HepG2 (cell line): ENCODE measurements at regions not wholly inside any gene's neighbourhood (a gene's known extent, or its start where the extent isn't known, plus 50 kb on each side); places are given as distances from the start of the nearest gene placed in this dataset.

ENCODE experiments used
- ATAD3A ChIP-seq: sonication (generic); formaldehyde crosslinking; IDR thresholded peaks from 2 replicates; pipeline ENCODE4 v1.4.0; 2020; ENCODE audit warnings: missing genetic modification reagents
- BRCA1 ChIP-seq: sonication (generic); formaldehyde crosslinking; IDR thresholded peaks from 2 replicates; pipeline ENCODE4 v1.4.0; 2020; ENCODE audit warnings: missing genetic modification reagents
- DNMT1 ChIP-seq: sonication (generic); formaldehyde crosslinking; IDR thresholded peaks from 2 replicates; pipeline ENCODE4 v1.5.1; 2020; ENCODE audit warnings: mild to moderate bottlenecking, missing genetic modification reagents
- ERF ChIP-seq: IDR thresholded peaks from 2 replicates; pipeline ENCODE4 v1.6.1; 2018; ENCODE audit warnings: missing biosample characterization, missing genetic modification reagents
- GABPB1 ChIP-seq: IDR thresholded peaks from 2 replicates; pipeline ENCODE4 v1.6.1; 2016; ENCODE audit warnings: mild to moderate bottlenecking, missing genetic modification reagents, moderate library complexity, missing compliant biosample characterization
- HDAC1 ChIP-seq: sonication (generic); formaldehyde crosslinking; IDR thresholded peaks from 2 replicates; pipeline ENCODE4 v1.5.1; 2020; ENCODE audit warnings: mild to moderate bottlenecking, missing genetic modification reagents
- MXI1 ChIP-seq: IDR thresholded peaks from 3 replicates; pipeline ENCODE4 v1.6.1; 2012; ENCODE audit warnings: low read depth, low read length, inconsistent platforms, borderline replicate concordance
- NFIC ChIP-seq: IDR thresholded peaks from 2 replicates; pipeline ENCODE4 v1.6.1; 2012; ENCODE audit warnings: mild to moderate bottlenecking, low read length, inconsistent platforms
- SMC3 ChIP-seq: IDR thresholded peaks from 2 replicates; pipeline ENCODE4 v1.6.1; 2011; ENCODE audit warnings: low read length, improper control_type of control experiment
- ZNF180 ChIP-seq: sonication (generic); formaldehyde crosslinking; IDR thresholded peaks from 2 replicates; pipeline ENCODE4 v1.4.0; 2020; ENCODE audit warnings: low read depth, missing genetic modification reagents, borderline replicate concordance
- ZNF225 ChIP-seq: sonication (generic); formaldehyde crosslinking; IDR thresholded peaks from 2 replicates; pipeline ENCODE4 v1.4.0; 2020; ENCODE audit warnings: mild to moderate bottlenecking, missing genetic modification reagents
- TF ChIP-seq, protein P1 (sequence below): sonication (generic); formaldehyde crosslinking; IDR thresholded peaks from 2 replicates; pipeline ENCODE4 v1.8.1; 2022; ENCODE audit warnings: mild to moderate bottlenecking, missing genetic modification reagents

DNA sequence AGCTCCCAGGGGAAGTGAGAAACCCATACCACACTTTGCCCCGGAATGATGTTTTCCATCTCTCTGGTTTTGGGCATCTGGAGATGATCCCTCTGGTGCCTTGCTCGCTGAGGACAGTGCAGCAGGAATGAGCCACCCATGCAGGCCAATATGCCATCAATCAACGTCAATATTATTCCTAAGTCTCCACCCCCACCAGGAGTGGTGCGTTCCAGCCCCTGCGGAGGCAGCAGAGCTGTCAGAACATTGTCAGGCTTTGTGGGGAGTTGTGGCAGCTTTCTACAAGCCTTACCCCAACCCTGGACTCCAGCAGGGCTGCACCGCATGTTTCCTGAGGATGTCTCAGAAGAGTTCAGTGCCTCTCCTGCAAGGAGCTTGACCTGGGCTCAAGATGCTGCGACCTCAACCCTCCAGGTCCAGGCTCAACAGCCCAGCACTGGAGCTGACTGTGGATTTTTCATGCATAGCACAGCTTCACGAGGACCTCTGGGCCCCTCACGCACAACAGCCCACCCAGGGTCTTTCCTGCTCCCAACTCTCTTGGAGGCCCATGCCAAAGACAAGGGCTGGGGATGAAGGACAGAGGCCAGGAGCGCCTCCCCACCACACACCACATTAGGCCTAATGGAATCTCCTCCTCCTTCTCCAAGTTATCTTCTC, 67.5 kb downstream of the PSMG1 start:
- TF ChIP-seq MXI1 (no peak), ERF (no peak), BRCA1 (no peak), HDAC1 (CRISPR knock-in tag) (no peak), ATAD3A (CRISPR knock-in tag) (no peak), ZNF225 (no peak), DNMT1 (CRISPR knock-in tag) (no peak), GABPB1 (CRISPR knock-in tag) (no peak), NFIC (no peak), ZNF180 (CRISPR knock-in tag) (no peak), SMC3 (no peak)
- TF ChIP-seq, protein P1, sequence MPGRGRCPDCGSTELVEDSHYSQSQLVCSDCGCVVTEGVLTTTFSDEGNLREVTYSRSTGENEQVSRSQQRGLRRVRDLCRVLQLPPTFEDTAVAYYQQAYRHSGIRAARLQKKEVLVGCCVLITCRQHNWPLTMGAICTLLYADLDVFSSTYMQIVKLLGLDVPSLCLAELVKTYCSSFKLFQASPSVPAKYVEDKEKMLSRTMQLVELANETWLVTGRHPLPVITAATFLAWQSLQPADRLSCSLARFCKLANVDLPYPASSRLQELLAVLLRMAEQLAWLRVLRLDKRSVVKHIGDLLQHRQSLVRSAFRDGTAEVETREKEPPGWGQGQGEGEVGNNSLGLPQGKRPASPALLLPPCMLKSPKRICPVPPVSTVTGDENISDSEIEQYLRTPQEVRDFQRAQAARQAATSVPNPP = no peak
